ENCODE measurements at regions not wholly inside any gene's neighbourhood (a gene's known extent, or its start where the extent isn't known, plus 50 kb on each side); places are given as distances from the start of the nearest gene placed in this dataset.

DNA sequence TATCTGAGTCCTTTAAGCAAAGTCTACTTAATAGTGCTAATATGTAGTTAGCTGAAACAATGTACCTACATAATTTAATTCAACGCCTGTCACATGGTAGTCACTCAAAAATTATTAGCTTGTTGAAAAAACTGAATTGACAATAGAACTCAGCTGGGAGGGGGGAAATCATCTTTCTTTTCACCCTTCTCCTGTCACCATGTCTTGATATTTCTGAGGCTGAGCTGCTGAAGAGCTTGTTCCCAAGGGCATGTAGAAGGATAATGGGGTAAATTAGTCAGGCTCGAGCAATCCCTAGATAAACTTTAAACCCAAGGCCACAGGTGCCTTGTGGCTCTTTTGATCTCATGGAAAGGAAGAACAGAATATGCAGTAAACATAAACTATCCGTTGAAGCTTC is 339.6 kb upstream of the LRATD1 start:
- TF ChIP-seq CTCF (IDR thresholded peaks at IDR 0.05) (no peak), POLR2AphosphoS5 (IDR thresholded peaks at IDR 0.05) (no peak), POLR2A (IDR thresholded peaks at IDR 0.05) (no peak)

Measured in suprapubic skin (tissue), 4 donors.